Hematopoietic multipotent progenitor cell treated with erythropoietin and hydrocortisone succinate and interleukin-3 and kit ligand, for 8 days (in vitro differentiated cells): ENCODE measurements at regions not wholly inside any gene's neighbourhood (a gene's known extent, or its start where the extent isn't known, plus 50 kb on each side); places are given as distances from the start of the nearest gene placed in this dataset.

Source experiments
- DNase-seq: peaks from one replicate; pipeline ENCODE4 v3.0.0-alpha.2; 2015

DNA sequence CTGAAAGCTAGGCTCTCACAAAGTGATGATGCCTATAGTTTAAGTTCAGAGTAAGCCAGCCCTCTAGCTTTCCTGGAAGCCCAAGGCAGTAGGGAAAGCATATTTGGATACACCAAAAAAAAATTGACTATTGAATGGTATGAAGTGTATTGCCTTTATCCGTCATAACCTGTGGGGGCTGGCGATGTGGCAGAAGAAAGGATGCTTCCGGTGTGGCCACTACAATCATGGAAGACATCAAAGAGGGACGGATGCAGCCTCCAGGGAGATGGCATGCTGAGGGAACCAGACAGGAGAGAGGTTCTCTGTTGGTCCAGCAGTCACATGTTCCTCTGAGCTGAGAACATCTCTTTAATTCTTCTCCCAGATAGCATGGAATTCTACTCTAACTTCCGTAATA, 170.3 kb downstream of the TMEM18 start:
- DNase-seq: no peak

DNA sequence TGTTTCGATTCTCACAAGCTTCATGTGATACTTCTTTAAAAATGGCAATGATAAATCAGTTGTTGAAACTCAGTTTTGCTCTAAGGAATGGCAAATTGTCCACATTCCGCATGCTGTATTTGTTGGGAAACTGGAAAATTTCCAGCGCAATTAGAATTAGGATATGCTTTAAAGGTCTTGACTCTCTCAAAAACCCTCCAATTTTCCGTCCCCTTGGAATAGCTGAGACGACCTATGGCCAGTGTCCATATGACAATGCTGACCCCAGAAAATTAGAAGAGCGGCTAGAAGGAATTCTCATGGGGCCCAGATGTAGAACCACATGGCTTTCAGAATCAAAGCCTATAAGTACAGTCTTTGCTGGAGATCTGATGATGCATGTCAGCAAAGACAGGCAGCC, 170.8 kb downstream of the TMEM18 start:
- DNase-seq: no peak

DNA sequence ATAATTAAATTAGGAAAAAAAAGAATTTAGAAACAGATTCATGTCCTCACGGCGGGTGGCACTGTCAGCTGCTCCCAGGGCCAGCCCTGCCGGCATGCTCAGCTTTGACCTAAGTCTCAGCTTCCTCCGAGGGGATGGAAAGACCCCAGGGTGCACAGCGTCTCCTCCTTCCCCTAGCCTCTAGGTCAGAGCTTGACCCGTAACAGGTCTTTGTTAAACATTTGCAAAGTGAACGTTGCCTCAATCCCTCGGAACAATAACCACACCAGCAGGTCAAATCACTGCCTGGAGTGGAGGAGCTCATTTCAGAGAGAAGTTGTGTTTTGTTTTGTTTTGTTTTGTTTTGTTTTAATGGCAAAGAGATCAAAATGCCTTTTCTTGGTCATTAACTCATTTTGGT, 171.3 kb downstream of the TMEM18 start:
- DNase-seq: no peak

DNA sequence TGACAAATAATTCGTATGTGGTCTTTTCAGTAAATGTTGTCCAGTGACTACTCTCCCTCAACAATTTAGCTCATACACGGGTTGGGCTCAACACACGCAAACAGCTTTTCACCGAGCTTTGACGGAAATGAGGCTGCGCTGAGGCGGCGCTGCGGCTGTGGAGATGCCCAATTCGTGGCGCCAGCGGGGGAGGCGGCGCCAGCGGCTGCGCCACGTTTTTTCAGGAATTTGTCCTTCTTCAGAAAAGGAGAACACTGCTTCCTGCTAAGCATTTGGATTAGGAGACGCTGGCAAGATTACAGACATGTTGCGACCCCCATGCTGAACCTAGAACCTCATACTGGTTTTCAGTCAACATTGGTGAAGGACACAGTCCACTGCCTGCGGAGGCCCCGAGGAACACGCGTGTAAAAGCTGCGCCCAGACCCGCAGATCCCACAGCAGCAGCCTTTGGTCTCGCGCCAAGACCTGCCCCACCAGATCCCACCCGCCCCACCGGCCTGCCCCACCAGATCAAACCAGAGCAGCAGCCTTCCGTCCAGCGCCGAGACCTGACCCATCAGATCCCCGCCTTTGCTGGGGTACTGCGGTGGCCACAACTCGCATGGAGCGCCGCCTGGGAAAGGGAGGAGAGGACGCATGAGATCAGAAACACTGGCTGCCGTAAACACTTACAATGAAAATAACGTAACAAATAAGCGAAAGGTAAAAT, 173.8 kb downstream of the TMEM18 start:
- DNase-seq: no peak

DNA sequence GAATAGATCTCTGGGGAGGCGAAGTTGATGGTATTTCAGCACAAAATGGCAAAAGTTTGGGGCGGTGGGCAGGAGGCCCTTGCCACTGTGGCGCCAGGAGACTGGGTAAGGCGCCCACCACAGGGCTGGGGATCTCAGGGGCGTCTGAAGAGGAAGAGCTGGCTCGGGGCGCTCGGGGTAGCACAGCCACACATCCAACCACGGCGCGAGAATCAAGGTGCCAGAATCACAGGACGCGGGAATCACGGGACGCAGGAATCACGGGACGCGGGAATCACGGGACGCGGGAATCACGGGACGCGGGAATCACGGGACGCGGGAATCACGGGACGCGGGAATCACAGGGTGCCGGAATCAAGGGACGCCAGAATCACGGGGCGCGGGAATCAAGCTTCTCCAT, 174.4 kb downstream of the TMEM18 start:
- DNase-seq: no peak

DNA sequence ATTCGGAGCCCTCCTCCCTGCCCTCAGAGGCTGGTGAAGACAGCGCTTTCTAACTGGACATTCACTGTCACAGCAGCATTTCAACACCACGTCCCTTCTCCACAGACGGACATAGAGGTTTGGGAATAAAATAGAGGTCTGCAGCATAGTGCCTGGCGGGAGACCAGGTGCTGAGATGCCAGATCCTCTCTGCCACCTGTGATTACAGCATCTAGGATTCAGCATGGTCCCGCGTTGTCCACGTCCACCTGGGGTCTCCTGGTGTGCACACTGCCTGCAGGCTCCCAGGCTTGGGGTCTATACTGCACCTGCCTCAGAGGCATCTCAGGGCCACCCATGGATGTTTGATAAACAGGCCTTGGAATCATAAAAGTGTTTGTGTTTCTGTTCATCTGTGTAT, 175.5 kb downstream of the TMEM18 start:
- no peak for DNase-seq

DNA sequence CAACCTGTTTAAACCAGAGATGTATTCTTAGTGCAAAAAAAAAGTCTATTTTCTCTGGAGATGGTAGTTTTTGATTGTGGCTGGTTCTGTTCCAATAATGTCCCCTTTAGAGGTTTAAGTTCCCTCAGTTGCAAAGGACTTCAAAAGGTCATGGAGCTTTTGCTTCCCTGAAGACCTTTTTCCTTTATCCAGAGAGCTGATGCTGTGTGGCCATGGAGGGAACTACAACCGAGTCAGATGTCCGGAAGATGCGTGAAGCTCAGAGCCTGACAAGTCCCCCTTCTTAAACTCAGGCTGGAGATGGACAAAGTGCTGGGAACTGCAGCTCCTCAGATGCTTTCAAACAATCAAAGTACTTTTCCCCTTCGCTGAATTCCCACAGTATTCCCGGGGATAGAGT, 176.1 kb downstream of the TMEM18 start:
- no peak for DNase-seq

DNA sequence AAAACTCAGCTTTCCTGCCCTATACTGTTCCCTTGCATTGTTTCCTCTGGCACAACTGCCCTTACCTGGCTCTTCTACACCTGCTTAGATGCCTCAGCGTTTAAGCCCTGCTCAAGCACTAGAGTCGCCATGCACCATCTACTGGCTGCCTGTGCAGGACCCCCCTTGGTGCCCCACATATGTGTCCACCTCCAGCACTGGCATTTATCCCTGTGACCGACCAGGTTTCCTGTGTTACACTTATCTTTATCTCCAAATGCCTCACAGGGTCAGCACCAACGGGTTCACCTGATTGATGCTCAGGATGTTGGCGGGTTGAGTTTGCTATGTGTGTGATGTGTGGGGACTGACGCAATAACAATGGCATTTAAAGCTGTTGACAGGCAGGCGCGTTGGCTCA, 177.5 kb downstream of the TMEM18 start:
- no peak for DNase-seq

DNA sequence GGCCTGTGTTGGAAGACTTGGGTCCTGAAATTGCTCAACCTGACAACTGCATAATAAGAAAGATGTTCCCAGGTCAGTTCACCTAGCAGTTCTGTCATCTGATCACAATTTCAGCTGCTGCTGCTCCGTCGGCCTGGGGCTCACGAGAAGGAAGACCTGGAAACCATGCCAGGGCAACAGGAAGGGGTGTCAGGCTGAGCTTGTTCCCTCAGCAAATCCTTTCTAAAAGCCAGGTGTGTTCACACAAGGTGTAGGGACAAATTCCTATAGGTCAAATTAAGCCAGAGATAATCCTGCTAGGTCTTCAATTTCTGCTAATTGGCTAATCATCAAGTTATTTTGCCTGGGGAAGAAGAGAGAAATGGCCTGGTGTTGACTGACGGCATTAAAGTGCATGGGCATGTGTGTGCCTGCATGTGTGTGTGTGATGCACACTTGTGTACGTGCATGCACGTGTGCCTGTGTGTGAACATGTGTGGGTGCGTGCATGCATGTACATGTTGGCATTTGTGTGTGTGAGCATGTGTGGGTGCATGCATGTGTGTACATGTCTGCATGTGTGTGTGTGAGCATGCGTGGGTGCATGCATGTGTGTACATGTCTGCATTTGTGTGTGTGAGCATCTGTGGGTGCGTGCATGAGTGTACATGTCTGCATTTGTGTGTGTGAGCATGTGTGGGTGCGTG, 178.6 kb downstream of the TMEM18 start:
- no peak for DNase-seq

DNA sequence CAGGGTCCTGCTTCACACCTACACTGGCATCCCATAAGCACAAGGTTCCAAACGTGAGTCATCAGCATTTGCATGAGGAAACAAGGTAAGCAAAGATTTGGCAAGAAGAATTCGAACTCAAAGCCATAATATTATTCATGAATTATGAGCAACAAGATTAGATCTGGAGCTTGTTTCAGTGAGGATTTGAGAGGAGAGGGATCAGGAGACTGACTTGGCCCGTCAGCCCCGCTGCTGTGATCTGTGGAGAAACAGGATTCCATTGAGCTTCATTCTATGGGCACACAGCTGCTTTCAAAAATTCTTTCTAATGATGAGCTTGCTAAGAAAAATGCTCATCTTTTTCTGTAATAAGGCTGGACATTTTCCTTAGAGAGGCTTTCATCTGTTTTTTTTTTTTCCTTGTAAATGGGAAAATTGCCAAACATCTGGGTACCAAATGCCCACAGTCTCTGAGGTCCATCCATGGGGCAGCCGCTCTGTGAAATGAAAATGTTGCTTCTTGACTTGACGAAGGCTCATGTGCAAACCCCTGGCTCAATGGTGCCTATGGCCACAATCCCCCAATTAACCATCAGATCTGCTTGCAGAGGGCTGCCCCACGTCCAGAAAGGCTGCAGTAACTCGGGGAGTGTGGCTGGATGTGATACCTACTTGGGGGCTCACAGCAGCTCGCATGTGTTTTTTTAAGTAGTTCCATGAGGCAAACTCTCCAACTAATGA, 179.3 kb downstream of the TMEM18 start:
- no peak for DNase-seq

DNA sequence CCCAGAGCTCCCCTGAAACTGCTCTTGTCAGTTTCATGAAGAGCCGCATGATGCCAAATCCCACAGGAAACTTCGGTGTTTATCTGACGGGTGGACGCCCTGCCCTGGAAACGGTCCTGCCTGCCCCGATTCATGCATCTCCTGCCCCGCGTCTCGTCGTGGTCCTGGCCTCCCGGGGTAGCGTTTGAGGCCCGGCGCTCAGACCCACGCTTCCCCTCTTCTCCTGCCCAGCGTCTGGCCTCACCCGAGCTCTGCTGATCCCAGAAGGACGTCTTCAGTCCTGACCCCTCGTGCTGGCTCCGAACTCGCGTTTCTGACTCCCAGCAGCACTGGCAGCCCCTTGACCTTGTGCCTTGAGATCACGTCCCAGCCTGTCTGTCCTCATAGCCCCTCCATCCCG, 180.5 kb downstream of the TMEM18 start:
- no peak for DNase-seq

DNA sequence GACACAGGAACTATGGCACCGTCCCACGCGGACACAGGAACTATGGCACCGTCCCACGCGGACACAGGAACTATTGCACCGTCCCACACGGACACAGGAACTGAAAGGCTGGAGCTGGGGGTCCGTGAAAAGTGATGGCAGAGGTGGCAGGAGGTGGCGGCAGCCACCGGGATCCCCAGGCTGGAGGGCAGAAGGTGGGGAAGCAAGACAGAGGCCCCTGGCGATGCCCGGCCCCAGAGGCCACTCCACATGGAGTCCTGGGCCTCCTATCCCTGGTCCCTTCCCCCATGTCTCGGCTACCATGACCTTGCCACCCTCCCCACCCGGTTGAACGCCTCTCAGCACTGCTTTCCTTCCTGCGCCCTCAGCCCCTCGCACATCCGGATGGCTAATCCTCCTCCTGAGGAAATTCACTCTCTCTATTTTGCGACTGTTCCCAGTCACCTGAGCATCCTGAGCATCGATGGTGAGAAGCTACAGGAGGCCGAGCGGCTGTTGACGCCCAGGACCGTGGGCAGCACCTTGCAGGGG, 181.4 kb downstream of the TMEM18 start:
- DNase-seq: no peak

DNA sequence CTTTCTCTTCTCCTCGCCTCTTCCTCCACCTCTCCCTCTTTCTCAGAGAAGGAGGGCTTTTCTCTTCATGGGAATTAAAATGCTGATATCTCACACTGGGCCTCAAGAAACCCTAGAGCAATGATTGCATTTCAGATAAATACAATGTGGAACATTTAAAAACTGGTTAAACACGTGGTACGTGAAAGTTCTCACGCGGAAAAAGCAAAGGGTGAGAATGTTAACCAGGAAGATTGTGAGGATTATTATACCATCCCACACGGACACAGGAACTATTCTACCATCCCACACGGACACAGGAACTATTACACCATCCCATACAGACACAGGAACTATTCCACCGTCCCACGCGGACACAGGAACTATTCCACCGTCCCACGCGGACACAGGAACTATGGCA, 182.4 kb downstream of the TMEM18 start:
- no peak for DNase-seq

DNA sequence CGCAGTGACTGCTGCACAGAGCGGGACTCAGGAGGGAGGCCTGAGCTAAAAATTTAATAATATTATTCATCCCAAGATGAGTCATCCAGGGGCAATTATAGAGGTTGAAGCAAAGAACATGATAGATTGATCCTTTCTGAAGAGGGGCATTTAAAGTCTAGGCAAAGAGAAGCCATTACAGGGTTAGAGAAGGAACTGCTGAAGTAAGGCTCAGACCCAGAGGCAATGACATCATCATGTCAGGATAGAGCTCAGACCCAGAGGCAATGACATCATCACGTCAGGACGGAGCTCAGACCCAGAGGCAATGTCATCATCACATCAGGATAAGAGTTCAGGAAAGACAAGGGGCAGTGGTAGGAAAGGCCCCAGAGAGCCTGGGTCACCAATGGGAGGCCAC, 184.0 kb downstream of the TMEM18 start:
- DNase-seq: no peak

DNA sequence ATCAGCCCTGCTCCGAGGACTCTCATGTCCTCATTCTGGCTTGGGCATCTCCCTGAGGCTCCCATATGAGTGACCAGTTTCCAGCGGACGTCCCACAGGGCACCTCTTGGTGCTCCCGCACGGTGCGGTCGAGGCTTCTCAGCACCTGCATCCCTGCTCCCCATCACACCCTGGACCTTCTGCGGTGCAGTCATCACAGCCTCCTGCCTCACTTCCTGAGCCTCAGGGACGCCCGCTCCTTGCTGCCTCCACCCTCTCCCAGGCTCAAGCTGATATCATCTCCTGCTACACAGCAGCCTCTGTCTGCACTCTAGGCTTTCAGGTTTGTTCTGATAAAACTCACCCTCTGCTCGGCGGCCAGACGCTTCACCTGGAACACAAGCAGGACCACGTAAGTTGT, 185.0 kb downstream of the TMEM18 start:
- DNase-seq: no peak

DNA sequence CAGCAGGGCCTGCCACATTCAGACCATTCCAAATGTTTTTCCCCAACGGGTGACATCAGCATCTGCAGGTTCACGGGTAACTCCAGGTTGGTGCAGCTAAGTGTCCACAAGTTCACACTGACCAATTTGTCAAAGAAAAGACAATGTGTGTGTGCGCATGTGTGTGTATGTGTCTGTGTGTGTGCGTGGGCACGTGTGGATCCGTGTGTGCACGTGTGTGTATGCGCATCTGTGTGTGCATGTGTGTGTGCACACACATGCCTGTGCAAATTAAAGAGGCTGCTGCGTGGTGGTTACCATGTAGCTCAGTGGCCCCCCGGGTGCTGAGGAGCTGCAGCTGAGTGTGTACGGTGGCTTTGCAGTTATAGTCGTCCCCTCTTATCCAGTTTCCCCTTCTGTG, 187.4 kb downstream of the TMEM18 start:
- DNase-seq: no peak

DNA sequence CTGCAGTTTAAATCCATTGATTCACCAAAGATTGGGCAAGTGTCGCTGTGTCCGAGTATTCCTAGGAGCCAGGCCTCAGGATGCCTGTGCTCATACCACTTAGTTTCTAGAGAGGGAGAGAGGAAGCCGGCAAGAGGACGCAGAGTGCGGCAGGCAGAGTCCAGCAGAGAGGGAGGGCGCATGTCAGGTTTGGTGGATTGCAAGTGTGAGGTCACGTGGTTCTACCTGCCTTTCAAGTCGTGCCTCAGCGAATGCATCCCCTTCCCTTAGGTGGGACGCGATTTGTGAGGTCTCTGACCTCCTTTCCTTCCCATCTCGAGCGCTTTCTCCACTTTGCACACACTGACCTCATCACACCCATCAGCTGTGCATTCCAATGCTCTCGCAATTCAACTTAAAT, 188.1 kb downstream of the TMEM18 start:
- DNase-seq: no peak

DNA sequence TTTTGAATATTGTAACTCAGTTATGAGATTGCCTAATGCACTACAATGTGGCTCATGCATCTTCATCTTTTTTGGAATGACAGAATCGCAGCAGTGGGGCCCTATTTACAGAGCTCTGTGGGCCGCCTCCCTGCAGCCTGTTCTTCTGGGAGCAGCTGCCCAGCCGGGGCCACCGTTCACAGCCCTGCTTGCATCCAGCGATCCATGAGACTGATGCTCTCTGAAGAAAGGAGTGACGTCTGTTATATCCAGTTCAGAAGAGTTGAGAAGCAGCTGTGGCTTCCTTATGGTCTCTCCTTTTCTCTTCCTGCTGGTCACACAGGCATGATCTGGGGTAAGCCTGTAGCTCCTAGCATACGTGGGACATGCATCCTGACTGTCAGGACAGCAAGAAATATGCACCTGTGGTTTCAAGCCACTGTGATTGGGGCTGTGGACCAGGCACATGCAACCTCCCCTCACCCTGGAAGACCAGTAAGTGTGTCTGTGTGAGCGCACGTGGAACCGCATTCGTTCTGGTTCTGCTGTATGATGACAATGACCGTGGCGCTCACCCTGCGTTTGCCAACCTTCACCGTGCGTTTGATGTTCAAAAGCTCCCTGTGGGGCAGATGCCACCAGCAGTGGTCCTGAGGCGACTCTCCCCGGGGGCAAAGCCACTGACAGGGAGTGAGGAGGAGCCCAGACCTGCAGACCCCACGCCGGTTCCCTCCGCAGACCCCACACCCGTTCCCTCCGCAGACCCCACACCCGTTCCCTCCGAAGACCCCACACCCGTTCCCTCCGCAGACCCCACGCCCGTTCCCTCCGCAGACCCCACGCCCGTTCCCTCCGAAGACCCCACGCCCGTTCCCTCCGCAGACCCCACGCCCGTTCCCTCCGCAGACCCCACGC, 189.8 kb downstream of the TMEM18 start:
- no peak for DNase-seq

DNA sequence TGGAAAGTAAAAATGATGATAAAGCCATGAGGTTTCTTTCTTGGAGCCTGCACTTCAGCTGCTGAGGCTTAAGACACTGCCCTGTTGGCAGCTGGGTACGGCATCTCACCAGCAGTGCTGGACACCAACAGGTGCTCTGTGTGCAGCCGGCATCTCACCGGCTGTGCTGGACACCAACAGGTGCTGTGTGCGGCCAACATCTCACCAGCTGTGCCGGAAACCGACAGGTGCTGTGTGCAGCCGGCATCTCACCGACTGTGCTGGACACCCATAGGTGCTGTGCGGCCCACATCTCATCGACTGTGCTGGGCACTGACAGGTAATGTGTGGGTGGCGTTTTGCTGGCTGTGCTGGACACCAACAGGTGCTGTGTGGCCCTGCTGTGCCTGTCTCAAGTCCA, 190.8 kb downstream of the TMEM18 start:
- no peak for DNase-seq

DNA sequence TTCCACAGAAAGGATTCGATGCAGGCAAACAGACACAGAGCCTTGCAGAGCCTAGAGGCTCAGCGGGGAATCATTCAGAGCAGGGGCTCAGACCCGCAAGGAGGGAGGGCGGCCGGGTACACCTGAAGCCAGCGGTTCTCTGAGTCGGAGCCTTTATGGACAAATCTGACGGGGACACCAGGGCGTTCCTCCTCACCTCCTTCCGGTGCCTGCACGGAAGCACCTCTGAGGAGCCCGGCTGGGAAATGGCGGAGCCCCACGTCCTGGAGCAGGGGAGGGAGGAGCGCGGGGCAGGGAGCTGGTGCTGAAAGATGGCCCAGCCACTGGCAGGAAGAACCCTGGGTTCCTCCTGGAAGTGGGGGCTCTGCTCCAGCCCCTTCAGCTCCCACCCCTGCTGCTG, 193.5 kb upstream of the ALKAL2 start:
- no peak for DNase-seq

DNA sequence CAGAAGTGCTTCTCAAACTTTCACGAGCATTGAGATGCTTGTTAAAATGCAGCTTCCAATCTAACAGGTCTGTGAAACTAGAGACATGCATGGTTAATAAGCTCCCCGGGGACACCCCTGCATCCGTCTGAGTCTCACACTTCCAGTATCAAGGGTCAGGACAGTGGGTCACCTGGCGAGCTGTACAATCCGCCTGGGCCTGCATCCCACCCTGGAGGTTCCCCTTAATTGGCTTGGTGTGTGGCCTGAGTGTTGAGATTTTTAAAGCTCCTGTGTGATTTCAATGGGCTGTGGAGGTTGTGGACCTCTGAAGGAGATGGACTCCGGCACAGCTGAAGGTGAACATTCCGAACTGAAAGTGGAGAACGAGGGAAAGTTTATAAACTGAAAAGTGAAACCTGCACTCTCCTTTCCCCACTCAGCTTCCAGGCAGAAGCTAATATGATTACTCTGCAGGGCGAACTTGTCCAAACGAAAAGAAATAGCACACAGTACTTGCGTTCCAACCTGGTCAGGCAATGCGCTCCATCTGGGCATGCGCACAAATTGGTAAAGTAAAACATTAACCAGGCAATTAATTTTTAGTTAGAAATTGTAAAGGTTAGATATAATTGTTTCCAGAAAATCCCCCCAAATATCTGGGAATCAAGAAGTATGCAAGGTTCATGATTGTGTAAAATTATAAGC, 191.7 kb upstream of the ALKAL2 start:
- no peak for DNase-seq

DNA sequence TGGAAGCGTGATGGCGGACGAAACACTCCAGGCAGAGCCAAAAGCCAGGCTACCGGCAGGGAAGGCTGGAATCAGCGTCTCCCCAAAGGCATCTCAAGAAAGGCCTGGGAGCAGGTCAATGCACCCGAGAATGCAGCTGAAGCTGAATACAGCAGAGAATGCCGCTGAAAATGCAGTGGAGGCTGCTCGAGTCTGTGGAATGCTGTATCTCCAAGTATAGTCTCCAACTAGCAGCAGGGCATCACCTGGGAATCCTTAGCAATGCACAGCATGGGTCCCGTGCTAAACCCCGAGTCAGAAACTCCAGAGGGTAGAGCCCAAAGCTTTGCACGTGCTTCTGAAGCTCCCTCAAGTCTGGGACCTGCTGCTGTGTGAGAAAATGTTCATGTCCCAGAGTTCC, 191.1 kb upstream of the ALKAL2 start:
- DNase-seq: no peak
